Panc1 (cell line): ENCODE measurements at regions not wholly inside any gene's neighbourhood (a gene's known extent, or its start where the extent isn't known, plus 50 kb on each side); places are given as distances from the start of the nearest gene placed in this dataset.

Source experiments
- ATAC-seq: fragments of 200-7000 bp; cut with Tn5 transposase; 2 replicates; pipeline ENCODE4 v1.9.1; 2020; ENCODE audit warnings: mild to moderate bottlenecking, moderate library complexity
- BruUV-seq: library from RNA; stranded (reverse); fragments of 400-500 nt; replicated peaks from 2 replicates; lab custom pipeline; 2021; lab: Mats Ljungman, UMichigan
- CTCF ChIA-PET: fragments of 300-600 bp; sonication (Branson Sonifier 250); formaldehyde crosslinking; loops from one replicate; lab custom pipeline; 2022; ENCODE audit warnings: antibody characterized with exemption; lab: Charles Lee
- POLR2A ChIA-PET: fragments of 300-600 bp; sonication (Branson Sonifier 250); formaldehyde crosslinking; loops from one replicate; lab custom pipeline; 2022; ENCODE audit warnings: antibody characterized with exemption; lab: Charles Lee
- DNase-seq: peaks from one replicate; pipeline ENCODE4 v3.0.0-alpha.2; 2010; ENCODE audit warnings: low read depth, low spot score
- H3K27ac ChIP-seq: 2 replicates; pipeline ENCODE4 v1.5.1; 2011; ENCODE audit warnings: mild to moderate bottlenecking, low read length, inconsistent platforms
- H3K27me3 ChIP-seq: fragments of 200-500 bp; sonication (Bioruptor generic); 2 replicates; pipeline ENCODE4 v1.6.0; 2014; ENCODE audit warnings: low read length, inconsistent platforms; ENCODE audit not compliant: control insufficient read depth, insufficient read depth
- H3K36me3 ChIP-seq: fragments of 200-500 bp; sonication (Bioruptor generic); 2 replicates; pipeline ENCODE4 v1.5.1; 2014; ENCODE audit warnings: inconsistent platforms, mild to moderate bottlenecking, low read length, moderate library complexity; ENCODE audit not compliant: control insufficient read depth, insufficient read depth
- H3K4me1 ChIP-seq: 2 replicates; pipeline ENCODE4 v1.5.1; 2011; ENCODE audit warnings: inconsistent platforms, mild to moderate bottlenecking, low read length, moderate library complexity; ENCODE audit not compliant: control insufficient read depth, insufficient read depth
- H3K4me3 ChIP-seq, 2 experiments: 2 replicates each; pipeline ENCODE4 v1.5.1; 2011 to 2012; ENCODE audit warnings: low read depth in 2 of 2, low read length in 2 of 2, mild to moderate bottlenecking in 2 of 2, inconsistent platforms in 1 of 2, moderate library complexity in 1 of 2
- H3K9me3 ChIP-seq: fragments of 200-500 bp; sonication (Bioruptor generic); 2 replicates; pipeline ENCODE4 v1.5.1; 2014; ENCODE audit warnings: low read depth, mild to moderate bottlenecking, inconsistent platforms, low read length, moderate library complexity; ENCODE audit not compliant: control insufficient read depth, insufficient read depth
- POLR2AphosphoS5 ChIP-seq: IDR thresholded peaks from 2 replicates; pipeline ENCODE4 v1.6.1; 2012; ENCODE audit warnings: mild to moderate bottlenecking, low read depth, low read length, moderate library complexity
- REST ChIP-seq, 2 experiments: IDR thresholded peaks; 2 replicates each; pipeline ENCODE4 v1.6.1; 2011 to 2012; ENCODE audit warnings: low read depth in 2 of 2, control low read depth in 1 of 2, low read length in 1 of 2, mild to moderate bottlenecking in 1 of 2, moderate library complexity in 1 of 2; ENCODE audit not compliant: insufficient read depth in 1 of 2
- SIN3A ChIP-seq: IDR thresholded peaks from 2 replicates; pipeline ENCODE4 v1.6.1; 2012; ENCODE audit warnings: low read depth, mild to moderate bottlenecking, low read length, moderate library complexity, borderline replicate concordance; ENCODE audit not compliant: insufficient read depth
- TCF7L2 ChIP-seq: IDR thresholded peaks from 2 replicates; pipeline ENCODE4 v1.6.1; 2011; ENCODE audit warnings: mild to moderate bottlenecking, low read depth, low read length, inconsistent platforms
- in situ Hi-C: cut with HindIII; loops from 2 replicates; pipeline ENCODE4 v1.10.0; 2016; ENCODE audit warnings: low sequenced_read_pairs, low pct_unique_long_range_greater_than_20kb
- intact Hi-C: fragments of 100-400 bp; cut with micrococcal nuclease; formaldehyde crosslinking; loops from one replicate; pipeline ENCODE4 v1.10.0; 2022; ENCODE audit not compliant: unreplicated experiment
- TF ChIP-seq, protein P1 (sequence below): fragments of 450-650 bp; IDR thresholded peaks from 2 replicates; pipeline ENCODE4 v1.5.1; 2017; ENCODE audit warnings: mild to moderate bottlenecking

- in situ Hi-C loops, result no loop called here
Observed at GRCh38 chr2:156221703-156222102, 110.8 kb downstream of the NR4A2 start.

DNA sequence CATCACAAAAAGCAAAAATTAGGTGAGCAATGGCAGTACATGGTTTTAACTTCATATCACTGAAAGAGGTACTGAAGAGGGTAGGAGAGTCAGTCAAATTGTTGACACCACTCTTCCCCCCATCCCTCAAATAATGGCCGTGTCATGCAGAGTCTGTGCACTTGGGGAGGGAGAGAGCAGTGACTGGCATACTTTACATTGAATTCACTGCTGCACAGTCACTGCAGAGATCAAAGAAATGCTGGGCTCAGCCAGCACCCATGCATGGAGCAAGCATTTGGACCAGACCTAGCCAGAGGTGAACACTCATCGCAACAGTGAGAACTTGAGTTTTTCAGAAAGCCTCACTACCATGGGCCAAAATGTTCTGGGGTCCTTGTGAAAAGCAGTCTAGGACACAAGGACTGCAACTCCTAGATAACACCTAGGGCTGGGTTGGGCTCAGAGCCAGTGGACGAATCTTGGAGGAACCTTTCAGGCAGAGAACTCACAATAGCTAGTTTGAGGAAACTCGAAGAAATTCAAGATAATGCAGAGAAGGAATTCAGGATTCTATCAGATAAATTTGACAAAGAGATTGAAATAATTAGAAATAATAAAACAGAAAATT, 112.9 kb downstream of the NR4A2 start:
- TF ChIP-seq TCF7L2, result no peak
- TF ChIP-seq POLR2AphosphoS5, result no peak
- TF ChIP-seq, protein P1, sequence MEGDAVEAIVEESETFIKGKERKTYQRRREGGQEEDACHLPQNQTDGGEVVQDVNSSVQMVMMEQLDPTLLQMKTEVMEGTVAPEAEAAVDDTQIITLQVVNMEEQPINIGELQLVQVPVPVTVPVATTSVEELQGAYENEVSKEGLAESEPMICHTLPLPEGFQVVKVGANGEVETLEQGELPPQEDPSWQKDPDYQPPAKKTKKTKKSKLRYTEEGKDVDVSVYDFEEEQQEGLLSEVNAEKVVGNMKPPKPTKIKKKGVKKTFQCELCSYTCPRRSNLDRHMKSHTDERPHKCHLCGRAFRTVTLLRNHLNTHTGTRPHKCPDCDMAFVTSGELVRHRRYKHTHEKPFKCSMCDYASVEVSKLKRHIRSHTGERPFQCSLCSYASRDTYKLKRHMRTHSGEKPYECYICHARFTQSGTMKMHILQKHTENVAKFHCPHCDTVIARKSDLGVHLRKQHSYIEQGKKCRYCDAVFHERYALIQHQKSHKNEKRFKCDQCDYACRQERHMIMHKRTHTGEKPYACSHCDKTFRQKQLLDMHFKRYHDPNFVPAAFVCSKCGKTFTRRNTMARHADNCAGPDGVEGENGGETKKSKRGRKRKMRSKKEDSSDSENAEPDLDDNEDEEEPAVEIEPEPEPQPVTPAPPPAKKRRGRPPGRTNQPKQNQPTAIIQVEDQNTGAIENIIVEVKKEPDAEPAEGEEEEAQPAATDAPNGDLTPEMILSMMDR, result no peak
- no peak for TF ChIP-seq REST (IDR thresholded peaks at IDR 0.05; ENCODE audit: insufficient read depth in 1 of 2, low read depth in 2 of 2, low read length in 1 of 2)
- TF ChIP-seq SIN3A, result no peak
- intact Hi-C loops (no loop called here), in situ Hi-C loops (no loop called here)
- Histone ChIP-seq H3K4me1 (no peaks in the 10 kb centered on the region), H3K27me3 (no peaks in the 10 kb centered on the region), H3K27ac (no peak overlapping the region), H3K9me3 (no peaks in the 10 kb centered on the region; the same call in 1 of the 2 replicates), H3K36me3 (no peaks in the 10 kb centered on the region), H3K4me3 (no peak overlapping the region)
- ATAC-seq (no peak), DNase-seq (no peak)
- POLR2A ChIA-PET, result no interaction called here
- BruUV-seq, result no TSS peak
- CTCF ChIA-PET, result no interaction called here

More at GRCh38 chr2:156221703-156222102, 110.8 kb downstream of the NR4A2 start:
- no peak overlapping the region for H3K27ac ChIP-seq
- ChIA-PET CTCF (no interaction called here), POLR2A (no interaction called here)
- no peaks in the 10 kb centered on the region for H3K36me3 ChIP-seq
- H3K27me3 ChIP-seq, result no peaks in the 10 kb centered on the region
- TF ChIP-seq TCF7L2 (no peak), POLR2AphosphoS5 (no peak), SIN3A (no peak), REST (IDR thresholded peaks at IDR 0.05; ENCODE audit: insufficient read depth in 1 of 2, low read depth in 2 of 2, low read length in 1 of 2) (no peak)
- TF ChIP-seq, protein P1, result no peak
- BruUV-seq, result no TSS peak
- intact Hi-C loops, result no loop called here
- H3K4me1 ChIP-seq, result no peaks in the 10 kb centered on the region
- no peak overlapping the region for H3K4me3 ChIP-seq
- DNase-seq (no peak), ATAC-seq (no peak)
- H3K9me3 ChIP-seq, result no peaks in the 10 kb centered on the region; the same call in 1 of the 2 replicates
